ENCODE measurements at regions not wholly inside any gene's neighbourhood (a gene's known extent, or its start where the extent isn't known, plus 50 kb on each side); places are given as distances from the start of the nearest gene placed in this dataset.

- TF ChIP-seq RAD21 (IDR thresholded peaks at IDR 0.05) = peak; percentile 56 to 68
- TF ChIP-seq, protein P1, sequence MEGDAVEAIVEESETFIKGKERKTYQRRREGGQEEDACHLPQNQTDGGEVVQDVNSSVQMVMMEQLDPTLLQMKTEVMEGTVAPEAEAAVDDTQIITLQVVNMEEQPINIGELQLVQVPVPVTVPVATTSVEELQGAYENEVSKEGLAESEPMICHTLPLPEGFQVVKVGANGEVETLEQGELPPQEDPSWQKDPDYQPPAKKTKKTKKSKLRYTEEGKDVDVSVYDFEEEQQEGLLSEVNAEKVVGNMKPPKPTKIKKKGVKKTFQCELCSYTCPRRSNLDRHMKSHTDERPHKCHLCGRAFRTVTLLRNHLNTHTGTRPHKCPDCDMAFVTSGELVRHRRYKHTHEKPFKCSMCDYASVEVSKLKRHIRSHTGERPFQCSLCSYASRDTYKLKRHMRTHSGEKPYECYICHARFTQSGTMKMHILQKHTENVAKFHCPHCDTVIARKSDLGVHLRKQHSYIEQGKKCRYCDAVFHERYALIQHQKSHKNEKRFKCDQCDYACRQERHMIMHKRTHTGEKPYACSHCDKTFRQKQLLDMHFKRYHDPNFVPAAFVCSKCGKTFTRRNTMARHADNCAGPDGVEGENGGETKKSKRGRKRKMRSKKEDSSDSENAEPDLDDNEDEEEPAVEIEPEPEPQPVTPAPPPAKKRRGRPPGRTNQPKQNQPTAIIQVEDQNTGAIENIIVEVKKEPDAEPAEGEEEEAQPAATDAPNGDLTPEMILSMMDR (IDR thresholded peaks at IDR 0.05; ENCODE audit: low read depth, low read length, missing input control) = no peak
- no peak for TF ChIP-seq SP1 (IDR thresholded peaks at IDR 0.05)
- TF ChIP-seq, protein P2, sequence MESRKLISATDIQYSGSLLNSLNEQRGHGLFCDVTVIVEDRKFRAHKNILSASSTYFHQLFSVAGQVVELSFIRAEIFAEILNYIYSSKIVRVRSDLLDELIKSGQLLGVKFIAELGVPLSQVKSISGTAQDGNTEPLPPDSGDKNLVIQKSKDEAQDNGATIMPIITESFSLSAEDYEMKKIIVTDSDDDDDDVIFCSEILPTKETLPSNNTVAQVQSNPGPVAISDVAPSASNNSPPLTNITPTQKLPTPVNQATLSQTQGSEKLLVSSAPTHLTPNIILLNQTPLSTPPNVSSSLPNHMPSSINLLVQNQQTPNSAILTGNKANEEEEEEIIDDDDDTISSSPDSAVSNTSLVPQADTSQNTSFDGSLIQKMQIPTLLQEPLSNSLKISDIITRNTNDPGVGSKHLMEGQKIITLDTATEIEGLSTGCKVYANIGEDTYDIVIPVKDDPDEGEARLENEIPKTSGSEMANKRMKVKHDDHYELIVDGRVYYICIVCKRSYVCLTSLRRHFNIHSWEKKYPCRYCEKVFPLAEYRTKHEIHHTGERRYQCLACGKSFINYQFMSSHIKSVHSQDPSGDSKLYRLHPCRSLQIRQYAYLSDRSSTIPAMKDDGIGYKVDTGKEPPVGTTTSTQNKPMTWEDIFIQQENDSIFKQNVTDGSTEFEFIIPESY (IDR thresholded peaks at IDR 0.05) = no peak
- TF ChIP-seq MAX (IDR thresholded peaks at IDR 0.05) = no peak
- TF ChIP-seq GABPA (IDR thresholded peaks at IDR 0.05 in 1 of 2, conservative IDR thresholded peaks at IDR 0.05 in 1 of 2) = no peak
- TF ChIP-seq EGR1 (IDR thresholded peaks at IDR 0.05; ENCODE audit: low read depth in 2 of 2) = no peak
- no peak for TF ChIP-seq RXRA (IDR thresholded peaks at IDR 0.05)
- no peak for TF ChIP-seq YY1 (IDR thresholded peaks at IDR 0.05)
- TF ChIP-seq, protein P3, sequence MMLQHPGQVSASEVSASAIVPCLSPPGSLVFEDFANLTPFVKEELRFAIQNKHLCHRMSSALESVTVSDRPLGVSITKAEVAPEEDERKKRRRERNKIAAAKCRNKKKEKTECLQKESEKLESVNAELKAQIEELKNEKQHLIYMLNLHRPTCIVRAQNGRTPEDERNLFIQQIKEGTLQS (IDR thresholded peaks at IDR 0.05) = no peak
- peak in 1 of 2 donors; percentile 10 for TF ChIP-seq HNF4A (conservative IDR thresholded peaks at IDR 0.05)
- TF ChIP-seq REST (IDR thresholded peaks at IDR 0.05) = no peak
- no peak for TF ChIP-seq TAF1 (conservative IDR thresholded peaks at IDR 0.05)
- no peak for TF ChIP-seq HNF4G (IDR thresholded peaks at IDR 0.05)
These were observed 243.4 kb downstream of the RHOU start for GRCh38 chr1:228978484-228979324.

Data from liver (tissue), 3 donors.